ENCODE measurements at regions not wholly inside any gene's neighbourhood (a gene's known extent, or its start where the extent isn't known, plus 50 kb on each side); places are given as distances from the start of the nearest gene placed in this dataset.

- ChIA-PET CTCF (no interaction called here), POLR2A (no interaction called here)
- H3K4me3 ChIP-seq (ENCODE audit: control insufficient read depth in 1 of 7, extremely low read depth in 1 of 7, insufficient read depth in 4 of 7, low read depth in 2 of 7, low read length in 6 of 7), result no peak overlapping the region
- H3K4me1 ChIP-seq (ENCODE audit: control extremely low read depth in 1 of 4, control insufficient read depth in 4 of 4, insufficient read depth in 4 of 4, low read length in 3 of 4), result no peaks in the 10 kb centered on the region
- no peak for DNase-seq
- no peaks in the 10 kb centered on the region for H3K27me3 ChIP-seq (replicated peaks in 2 of 5; ENCODE audit: control insufficient read depth in 4 of 5, insufficient read depth in 5 of 5, low read length in 4 of 5)
- H3K9me3 ChIP-seq (ENCODE audit: control extremely low read depth in 1 of 5, control insufficient read depth in 4 of 5, insufficient read depth in 2 of 5, low read depth in 1 of 5, low read length in 4 of 5), result no peaks in the 10 kb centered on the region
- no peak overlapping the region for H3K27ac ChIP-seq (ENCODE audit: insufficient read depth in 1 of 2, low read depth in 1 of 2, low read length in 2 of 2, poor library complexity in 1 of 2, severe bottlenecking in 2 of 2)
- WGBS (ENCODE audit: insufficient coverage), result 86% methylated on average over 1 of the region's 3 CpGs
- no peaks in the 10 kb centered on the region for H3K36me3 ChIP-seq (ENCODE audit: control insufficient read depth in 4 of 4, insufficient read depth in 4 of 4, low read length in 3 of 4)
These were observed 795.4 kb upstream of the SEMA6D start for GRCh38 chr15:46921891-46922290.

GRCh38 chr15:46930426-46930825, 786.9 kb upstream of the SEMA6D start:
- DNase-seq, result no peak
- Histone ChIP-seq H3K4me3 (ENCODE audit: control insufficient read depth in 1 of 7, extremely low read depth in 1 of 7, insufficient read depth in 4 of 7, low read depth in 2 of 7, low read length in 6 of 7) (no peak overlapping the region), H3K36me3 (ENCODE audit: control insufficient read depth in 4 of 4, insufficient read depth in 4 of 4, low read length in 3 of 4) (no peaks in the 10 kb centered on the region), H3K27ac (ENCODE audit: insufficient read depth in 1 of 2, low read depth in 1 of 2, low read length in 2 of 2, poor library complexity in 1 of 2, severe bottlenecking in 2 of 2) (no peak overlapping the region), H3K4me1 (ENCODE audit: control extremely low read depth in 1 of 4, control insufficient read depth in 4 of 4, insufficient read depth in 4 of 4, low read length in 3 of 4) (no peaks in the 10 kb centered on the region), H3K27me3 (replicated peaks in 2 of 5; ENCODE audit: control insufficient read depth in 4 of 5, insufficient read depth in 5 of 5, low read length in 4 of 5) (no peaks in the 10 kb centered on the region), H3K9me3 (ENCODE audit: control extremely low read depth in 1 of 5, control insufficient read depth in 4 of 5, insufficient read depth in 2 of 5, low read depth in 1 of 5, low read length in 4 of 5) (no peaks in the 10 kb centered on the region)
- POLR2A ChIA-PET, result no interaction called here
- CTCF ChIA-PET, result no interaction called here

- Histone ChIP-seq H3K27me3 (replicated peaks in 2 of 5; ENCODE audit: control insufficient read depth in 4 of 5, insufficient read depth in 5 of 5, low read length in 4 of 5) (no peaks in the 10 kb centered on the region), H3K27ac (ENCODE audit: insufficient read depth in 1 of 2, low read depth in 1 of 2, low read length in 2 of 2, poor library complexity in 1 of 2, severe bottlenecking in 2 of 2) (no peak overlapping the region), H3K4me3 (ENCODE audit: control insufficient read depth in 1 of 7, extremely low read depth in 1 of 7, insufficient read depth in 4 of 7, low read depth in 2 of 7, low read length in 6 of 7) (no peak overlapping the region), H3K9me3 (ENCODE audit: control extremely low read depth in 1 of 5, control insufficient read depth in 4 of 5, insufficient read depth in 2 of 5, low read depth in 1 of 5, low read length in 4 of 5) (no peaks in the 10 kb centered on the region), H3K36me3 (ENCODE audit: control insufficient read depth in 4 of 4, insufficient read depth in 4 of 4, low read length in 3 of 4) (no peaks in the 10 kb centered on the region), H3K4me1 (ENCODE audit: control extremely low read depth in 1 of 4, control insufficient read depth in 4 of 4, insufficient read depth in 4 of 4, low read length in 3 of 4) (no peaks in the 10 kb centered on the region)
- no peak for DNase-seq
- CTCF ChIA-PET, result no interaction called here
- POLR2A ChIA-PET, result no interaction called here
- WGBS (ENCODE audit: insufficient coverage), result 100% methylated on average over 3 of the region's 4 CpGs
These were observed 784.0 kb upstream of the SEMA6D start for GRCh38 chr15:46933332-46933731.

- H3K27me3 ChIP-seq (replicated peaks in 2 of 5; ENCODE audit: control insufficient read depth in 4 of 5, insufficient read depth in 5 of 5, low read length in 4 of 5), result no peaks in the 10 kb centered on the region
- no peak overlapping the region for H3K27ac ChIP-seq (ENCODE audit: insufficient read depth in 1 of 2, low read depth in 1 of 2, low read length in 2 of 2, poor library complexity in 1 of 2, severe bottlenecking in 2 of 2)
- no peaks in the 10 kb centered on the region for H3K4me1 ChIP-seq (ENCODE audit: control extremely low read depth in 1 of 4, control insufficient read depth in 4 of 4, insufficient read depth in 4 of 4, low read length in 3 of 4)
- ChIA-PET POLR2A (no interaction called here), CTCF (no interaction called here)
- DNase-seq, result no peak
- no peaks in the 10 kb centered on the region for H3K36me3 ChIP-seq (ENCODE audit: control insufficient read depth in 4 of 4, insufficient read depth in 4 of 4, low read length in 3 of 4)
- no peak overlapping the region for H3K4me3 ChIP-seq (ENCODE audit: control insufficient read depth in 1 of 7, extremely low read depth in 1 of 7, insufficient read depth in 4 of 7, low read depth in 2 of 7, low read length in 6 of 7)
- H3K9me3 ChIP-seq (ENCODE audit: control extremely low read depth in 1 of 5, control insufficient read depth in 4 of 5, insufficient read depth in 2 of 5, low read depth in 1 of 5, low read length in 4 of 5), result no peaks in the 10 kb centered on the region
- WGBS (ENCODE audit: insufficient coverage), result 92% methylated on average over 2 of the region's 2 CpGs
These were observed 782.5 kb upstream of the SEMA6D start for GRCh38 chr15:46934851-46935250.

GRCh38 chr15:46938169-46938568, 779.1 kb upstream of the SEMA6D start:
- H3K27me3 ChIP-seq (replicated peaks in 2 of 5; ENCODE audit: control insufficient read depth in 4 of 5, insufficient read depth in 5 of 5, low read length in 4 of 5), result no peaks in the 10 kb centered on the region
- CTCF ChIA-PET, result no interaction called here
- DNase-seq, result no peak
- no peaks in the 10 kb centered on the region for H3K36me3 ChIP-seq (ENCODE audit: control insufficient read depth in 4 of 4, insufficient read depth in 4 of 4, low read length in 3 of 4)
- H3K27ac ChIP-seq (ENCODE audit: insufficient read depth in 1 of 2, low read depth in 1 of 2, low read length in 2 of 2, poor library complexity in 1 of 2, severe bottlenecking in 2 of 2), result no peak overlapping the region
- no peak overlapping the region for H3K4me3 ChIP-seq (ENCODE audit: control insufficient read depth in 1 of 7, extremely low read depth in 1 of 7, insufficient read depth in 4 of 7, low read depth in 2 of 7, low read length in 6 of 7)
- POLR2A ChIA-PET, result no interaction called here
- WGBS (ENCODE audit: insufficient coverage), result 86% methylated on average over 1 of the region's 1 CpG
- H3K9me3 ChIP-seq (ENCODE audit: control extremely low read depth in 1 of 5, control insufficient read depth in 4 of 5, insufficient read depth in 2 of 5, low read depth in 1 of 5, low read length in 4 of 5), result no peaks in the 10 kb centered on the region
- H3K4me1 ChIP-seq (ENCODE audit: control extremely low read depth in 1 of 4, control insufficient read depth in 4 of 4, insufficient read depth in 4 of 4, low read length in 3 of 4), result no peaks in the 10 kb centered on the region

GRCh38 chr15:46941241-46941640, 776.1 kb upstream of the SEMA6D start:
- no peak for DNase-seq
- POLR2A ChIA-PET, result no interaction called here
- no peaks in the 10 kb centered on the region for H3K4me1 ChIP-seq (ENCODE audit: control extremely low read depth in 1 of 4, control insufficient read depth in 4 of 4, insufficient read depth in 4 of 4, low read length in 3 of 4)

GRCh38 chr15:46946953-46947352, 770.4 kb upstream of the SEMA6D start:
- H3K4me1 ChIP-seq (ENCODE audit: control extremely low read depth in 1 of 4, control insufficient read depth in 4 of 4, insufficient read depth in 4 of 4, low read length in 3 of 4), result no peaks in the 10 kb centered on the region
- CTCF ChIA-PET, result no interaction called here
- no CpG with 5 or more reads among the region's 3 CpGs for whole genome bisulfite sequencing (ENCODE audit: insufficient coverage)

More at GRCh38 chr15:46941241-46941640, 776.1 kb upstream of the SEMA6D start:
- no peaks in the 10 kb centered on the region for H3K36me3 ChIP-seq (ENCODE audit: control insufficient read depth in 4 of 4, insufficient read depth in 4 of 4, low read length in 3 of 4)
- H3K27ac ChIP-seq (ENCODE audit: insufficient read depth in 1 of 2, low read depth in 1 of 2, low read length in 2 of 2, poor library complexity in 1 of 2, severe bottlenecking in 2 of 2), result no peak overlapping the region
- no peaks in the 10 kb centered on the region for H3K27me3 ChIP-seq (replicated peaks in 2 of 5; ENCODE audit: control insufficient read depth in 4 of 5, insufficient read depth in 5 of 5, low read length in 4 of 5)
- no peak overlapping the region for H3K4me3 ChIP-seq (ENCODE audit: control insufficient read depth in 1 of 7, extremely low read depth in 1 of 7, insufficient read depth in 4 of 7, low read depth in 2 of 7, low read length in 6 of 7)
- no peaks in the 10 kb centered on the region for H3K9me3 ChIP-seq (ENCODE audit: control extremely low read depth in 1 of 5, control insufficient read depth in 4 of 5, insufficient read depth in 2 of 5, low read depth in 1 of 5, low read length in 4 of 5)
- no CpG with 5 or more reads among the region's 1 CpG for WGBS (ENCODE audit: insufficient coverage)
- CTCF ChIA-PET, result no interaction called here

GRCh38 chr15:46955576-46955975, 761.7 kb upstream of the SEMA6D start:
- ChIA-PET POLR2A (no interaction called here), CTCF (no interaction called here)
- H3K27ac ChIP-seq (ENCODE audit: insufficient read depth in 1 of 2, low read depth in 1 of 2, low read length in 2 of 2, poor library complexity in 1 of 2, severe bottlenecking in 2 of 2), result no peak overlapping the region
- DNase-seq, result no peak
- 65% methylated on average over 2 of the region's 3 CpGs for WGBS (ENCODE audit: insufficient coverage)
- H3K9me3 ChIP-seq (ENCODE audit: control extremely low read depth in 1 of 5, control insufficient read depth in 4 of 5, insufficient read depth in 2 of 5, low read depth in 1 of 5, low read length in 4 of 5), result no peaks in the 10 kb centered on the region
- H3K4me1 ChIP-seq (ENCODE audit: control extremely low read depth in 1 of 4, control insufficient read depth in 4 of 4, insufficient read depth in 4 of 4, low read length in 3 of 4), result no peaks in the 10 kb centered on the region
- H3K27me3 ChIP-seq (replicated peaks in 2 of 5; ENCODE audit: control insufficient read depth in 4 of 5, insufficient read depth in 5 of 5, low read length in 4 of 5), result no peaks in the 10 kb centered on the region
- no peak overlapping the region for H3K4me3 ChIP-seq (ENCODE audit: control insufficient read depth in 1 of 7, extremely low read depth in 1 of 7, insufficient read depth in 4 of 7, low read depth in 2 of 7, low read length in 6 of 7)
- H3K36me3 ChIP-seq (ENCODE audit: control insufficient read depth in 4 of 4, insufficient read depth in 4 of 4, low read length in 3 of 4), result no peaks in the 10 kb centered on the region

More at GRCh38 chr15:46946953-46947352, 770.4 kb upstream of the SEMA6D start:
- POLR2A ChIA-PET, result no interaction called here
- H3K27ac ChIP-seq (ENCODE audit: insufficient read depth in 1 of 2, low read depth in 1 of 2, low read length in 2 of 2, poor library complexity in 1 of 2, severe bottlenecking in 2 of 2), result no peak overlapping the region
- H3K4me3 ChIP-seq (ENCODE audit: control insufficient read depth in 1 of 7, extremely low read depth in 1 of 7, insufficient read depth in 4 of 7, low read depth in 2 of 7, low read length in 6 of 7), result no peak overlapping the region
- H3K27me3 ChIP-seq (replicated peaks in 2 of 5; ENCODE audit: control insufficient read depth in 4 of 5, insufficient read depth in 5 of 5, low read length in 4 of 5), result no peaks in the 10 kb centered on the region
- no peaks in the 10 kb centered on the region for H3K36me3 ChIP-seq (ENCODE audit: control insufficient read depth in 4 of 4, insufficient read depth in 4 of 4, low read length in 3 of 4)
- H3K9me3 ChIP-seq (ENCODE audit: control extremely low read depth in 1 of 5, control insufficient read depth in 4 of 5, insufficient read depth in 2 of 5, low read depth in 1 of 5, low read length in 4 of 5), result peaks cover 0 to 2% (median 0%) of the 10 kb centered on the region in 5 experiments
- no peak for DNase-seq

Data from common myeloid progenitor, CD34-positive (primary cell).